Transverse colon (tissue), 3 donors: ENCODE measurements at regions not wholly inside any gene's neighbourhood (a gene's known extent, or its start where the extent isn't known, plus 50 kb on each side); places are given as distances from the start of the nearest gene placed in this dataset.

Source experiments
- CTCF ChIP-seq, 5 experiments: fragments of 200-600 bp in 3 of 5; fragments of 450-650 bp in 2 of 5; sonication (generic) in 3 of 5; IDR thresholded peaks; 1 replicate in 2 of 5; 2 replicates in 3 of 5; pipeline ENCODE4 v1.5.1; 2016 to 2017; ENCODE audit warnings: antibody characterized with exemption in 5 of 5, inconsistent platforms in 3 of 5, mild to moderate bottlenecking in 2 of 5, moderate library complexity in 1 of 5
- POLR2A ChIP-seq: fragments of 450-650 bp; IDR thresholded peaks from one replicate; pipeline ENCODE4 v1.6.1; 2016; ENCODE audit warnings: antibody characterized with exemption, mild to moderate bottlenecking, moderate library complexity

- TF ChIP-seq POLR2A (no peak), CTCF (IDR thresholded peaks at IDR 0.05) (no peak)
Measured at GRCh38 chr6:170073846-170074245, 217.0 kb downstream of the DLL1 start.
